ENCODE measurements at regions not wholly inside any gene's neighbourhood (a gene's known extent, or its start where the extent isn't known, plus 50 kb on each side); places are given as distances from the start of the nearest gene placed in this dataset.

- CTCF ChIA-PET = no interaction called here
- Histone ChIP-seq H3K4me1 (ENCODE audit: control insufficient read depth, insufficient read depth, low read length) (no peaks in the 10 kb centered on the region), H3K27me3 (replicated peaks in 1 of 2; ENCODE audit: control insufficient read depth in 2 of 2, insufficient read depth in 2 of 2, low read length in 1 of 2) (no peaks in the 10 kb centered on the region), H3K36me3 (ENCODE audit: control insufficient read depth in 2 of 2, insufficient read depth in 2 of 2, low read length in 1 of 2) (no peaks in the 10 kb centered on the region), H2AFZ (ENCODE audit: control insufficient read depth, low read depth, low read length) (no peak overlapping the region), H3K9me3 (replicated peaks; ENCODE audit: control insufficient read depth, insufficient read depth, low read length) (no peaks in the 10 kb centered on the region), H3K27ac (ENCODE audit: control insufficient read depth, insufficient read depth) (no peak overlapping the region), H3K9ac (ENCODE audit: control insufficient read depth, insufficient read depth, low read length) (no peak overlapping the region), H3K4me3 (no peak overlapping the region), H4K20me1 (ENCODE audit: control insufficient read depth, insufficient read depth) (no peaks in the 10 kb centered on the region), H3K4me2 (ENCODE audit: control insufficient read depth, insufficient read depth) (no peak overlapping the region), H3K79me2 (ENCODE audit: control insufficient read depth, insufficient read depth, low read length) (no peaks in the 10 kb centered on the region)
- RAD21 ChIA-PET (ENCODE audit: unreplicated experiment) = interaction anchor here (0.9 kb wide), 1 partner anchor 23 kb away, joined by 3 read pairs; no protein-coding TSS in a partner anchor
- POLR2A ChIA-PET = no interaction called here
- in situ Hi-C loops (cut with MboI) = no loop called here
- FAIRE-seq (no peak), ATAC-seq (no peak), DNase-seq (ENCODE audit: low read depth, low spot score) (no peak)
- SMC1A ChIA-PET (ENCODE audit: uncharacterized antibody, unreplicated experiment) = no interaction called here
- WGBS (ENCODE audit: insufficient coverage, insufficient replicate concordance, low lambda C conversion rate, missing lambda C conversion rate) = 24% methylated on average over 1 of the region's 1 CpG
- no peak for TF ChIP-seq ZNF274 (IDR thresholded peaks at IDR 0.05; ENCODE audit: insufficient read depth, insufficient read length)
- TF ChIP-seq BRCA1 (IDR thresholded peaks at IDR 0.05; ENCODE audit: low read depth, low read length) = no peak
- TF ChIP-seq ATF3 (IDR thresholded peaks at IDR 0.05; ENCODE audit: borderline replicate concordance, extremely low read depth, low read depth, low read length) = no peak
- no peak for TF ChIP-seq CEBPZ (IDR thresholded peaks at IDR 0.05; ENCODE audit: low read depth, low read length)
- TF ChIP-seq POLR2AphosphoS5 (IDR thresholded peaks at IDR 0.05; ENCODE audit: low read length) = no peak
- TF ChIP-seq CREB1 (IDR thresholded peaks at IDR 0.05; ENCODE audit: low read depth) = no peak
- no peak for TF ChIP-seq ZNF592 (IDR thresholded peaks at IDR 0.05)
- TF ChIP-seq WRNIP1 (IDR thresholded peaks at IDR 0.05; ENCODE audit: borderline replicate concordance, low read depth, low read length) = no peak
- no peak for TF ChIP-seq SUZ12 (IDR thresholded peaks at IDR 0.05; ENCODE audit: unreplicated experiment)
- intact Hi-C loops (cut with micrococcal nuclease; ENCODE audit: unreplicated experiment) = no loop called here
- BruUV-seq (replicated peaks) = no TSS peak
These were observed 874.8 kb downstream of the AMY1C start for GRCh38 chr1:104624538-104624937.

All from GM12878 (cell line).